Neural cell (in vitro differentiated cells): ENCODE measurements at regions not wholly inside any gene's neighbourhood (a gene's known extent, or its start where the extent isn't known, plus 50 kb on each side); places are given as distances from the start of the nearest gene placed in this dataset.
"Not testable (repeated sequence)": the region's sequence is repeated elsewhere in the genome, so short reads cannot be mapped to it uniquely, and the experiment has no call there.

ENCODE experiments used
- H2AFZ ChIP-seq: fragments of 200-600, 300-800 bp; sonication (generic), shearing (Covaris generic); 2 replicates; pipeline ENCODE4 v1.6.0; 2014; ENCODE audit warnings: low read depth, mild to moderate bottlenecking, antibody characterized with exemption, low read length, moderate library complexity
- H3F3A ChIP-seq: fragments of 200-600 bp; shearing (Covaris generic); 2 replicates; pipeline ENCODE4 v1.6.1; 2016; ENCODE audit warnings: mild to moderate bottlenecking, moderate library complexity, mixed read lengths, antibody characterized with exemption, low read length; ENCODE audit not compliant: insufficient read depth, poor library complexity, severe bottlenecking
- H3K27ac ChIP-seq: fragments of 200-600, 300-800 bp; sonication (generic), shearing (Covaris generic); 2 replicates; pipeline ENCODE4 v1.5.1; 2014; ENCODE audit warnings: mild to moderate bottlenecking, low read length, moderate library complexity
- H3K27me3 ChIP-seq: fragments of 300-800, 200-600 bp; sonication (generic), shearing (Covaris generic); 2 replicates; pipeline ENCODE4 v1.6.0; 2014; ENCODE audit warnings: mild to moderate bottlenecking, low read depth, low read length, moderate library complexity; ENCODE audit not compliant: insufficient read depth
- H3K36me3 ChIP-seq: fragments of 300-800, 200-600 bp; sonication (generic), shearing (Covaris generic); 2 replicates; pipeline ENCODE4 v1.5.1; 2014; ENCODE audit warnings: mild to moderate bottlenecking, antibody characterized with exemption, low read length, moderate library complexity; ENCODE audit not compliant: insufficient read depth
- H3K4me2 ChIP-seq: fragments of 300-800, 200-600 bp; sonication (generic), shearing (Covaris generic); 2 replicates; pipeline ENCODE4 v1.6.0; 2014; ENCODE audit warnings: mild to moderate bottlenecking, low read length
- H3K4me3 ChIP-seq: fragments of 300-800, 200-600 bp; sonication (generic), shearing (Covaris generic); 2 replicates; pipeline ENCODE4 v1.5.1; 2014; ENCODE audit warnings: mild to moderate bottlenecking, low read length, moderate library complexity
- H3K79me2 ChIP-seq: fragments of 200-600 bp; shearing (Covaris generic); replicated peaks from 2 replicates; pipeline ENCODE4 v1.6.0; 2014; ENCODE audit warnings: mild to moderate bottlenecking, low read length, moderate library complexity; ENCODE audit not compliant: insufficient read depth
- H3K9ac ChIP-seq: fragments of 300-800, 200-600 bp; sonication (generic), shearing (Covaris generic); 2 replicates; pipeline ENCODE4 v1.6.1; 2016; ENCODE audit warnings: mild to moderate bottlenecking, low read length, mixed read lengths
- H3K9me2 ChIP-seq: fragments of 200-600 bp; shearing (Covaris generic); 2 replicates; pipeline ENCODE4 v1.6.1; 2016; ENCODE audit warnings: mild to moderate bottlenecking, low read length, mixed read lengths; ENCODE audit not compliant: insufficient read depth
- H3K9me3 ChIP-seq: fragments of 200-600, 300-800 bp; sonication (generic), shearing (Covaris generic); 2 replicates; pipeline ENCODE4 v1.6.1; 2016; ENCODE audit warnings: mild to moderate bottlenecking, mixed run types, low read length, moderate library complexity, mixed read lengths
- H4K20me1 ChIP-seq: fragments of 200-600 bp; shearing (Covaris generic); 2 replicates; pipeline ENCODE4 v1.6.1; 2016; ENCODE audit warnings: mild to moderate bottlenecking, mixed run types; ENCODE audit not compliant: insufficient read depth
- CTCF ChIP-seq: fragments of 450-650 bp; IDR thresholded peaks from 2 replicates; pipeline ENCODE4 v1.5.1; 2014; ENCODE audit warnings: antibody characterized with exemption, mild to moderate bottlenecking, moderate library complexity; ENCODE audit not compliant: poor library complexity, severe bottlenecking
- EP300 ChIP-seq: fragments of 450-650 bp; conservative IDR thresholded peaks from 2 replicates; pipeline ENCODE4 v1.6.1; 2014; ENCODE audit warnings: antibody characterized with exemption, mild to moderate bottlenecking, moderate library complexity; ENCODE audit not compliant: poor library complexity, severe bottlenecking
- EZH2 ChIP-seq: fragments of 200-600, 300-800 bp; shearing (Covaris generic), sonication (generic); IDR thresholded peaks from 2 replicates; pipeline ENCODE4 v1.6.1; 2014; ENCODE audit warnings: antibody characterized with exemption, low read length, borderline replicate concordance, mild to moderate bottlenecking; ENCODE audit not compliant: insufficient read depth, poor library complexity, severe bottlenecking
- MXI1 ChIP-seq: fragments of 450-650 bp; conservative IDR thresholded peaks from 2 replicates; pipeline ENCODE4 v1.6.1; 2014; ENCODE audit warnings: antibody characterized with exemption, mild to moderate bottlenecking; ENCODE audit not compliant: poor library complexity, severe bottlenecking
- POLR2AphosphoS5 ChIP-seq: IDR thresholded peaks from 2 replicates; pipeline ENCODE4 v1.6.1; 2012
- RAD21 ChIP-seq: fragments of 450-650 bp; conservative IDR thresholded peaks from 2 replicates; pipeline ENCODE4 v1.6.1; 2014; ENCODE audit warnings: antibody characterized with exemption, mild to moderate bottlenecking, moderate library complexity
- REST ChIP-seq: IDR thresholded peaks from 2 replicates; pipeline ENCODE4 v1.6.1; 2012; ENCODE audit warnings: borderline replicate concordance
- SMC3 ChIP-seq: fragments of 450-650 bp; conservative IDR thresholded peaks from 2 replicates; pipeline ENCODE4 v1.6.1; 2014; ENCODE audit warnings: antibody characterized with exemption, mild to moderate bottlenecking, moderate library complexity; ENCODE audit not compliant: poor library complexity
- TAF1 ChIP-seq: IDR thresholded peaks from 2 replicates; pipeline ENCODE4 v1.6.1; 2012; ENCODE audit warnings: low read depth

DNA sequence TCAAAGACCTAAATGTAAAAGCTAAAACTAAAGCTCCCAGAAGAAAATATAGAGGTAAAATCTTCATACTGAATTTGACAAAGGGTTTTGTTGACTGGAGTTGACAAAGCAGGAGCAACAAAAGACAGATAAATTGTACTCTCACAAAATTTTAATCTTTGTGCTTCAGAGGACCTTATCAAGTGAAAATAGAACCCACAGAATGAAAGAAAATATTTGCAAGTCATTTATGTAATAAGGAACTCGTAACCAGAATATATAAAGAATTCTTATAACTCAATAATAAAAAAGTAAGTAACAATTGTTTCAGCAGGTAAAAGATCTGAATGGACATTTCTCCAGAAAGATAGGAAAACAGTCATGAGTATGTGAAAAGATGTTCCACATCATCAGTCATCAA lies 62.0 kb upstream of the SRRM3 start:
- Histone ChIP-seq H3K9me2 (no peaks in the 10 kb centered on the region), H3K9ac (no peak overlapping the region), H3F3A (no peaks in the 10 kb centered on the region), H3K36me3 (no peaks in the 10 kb centered on the region), H3K79me2 (no peaks in the 10 kb centered on the region), H2AFZ (no peak overlapping the region), H4K20me1 (no peaks in the 10 kb centered on the region), H3K4me3 (no peak overlapping the region), H3K4me2 (no peak overlapping the region), H3K27ac (no peak overlapping the region), H3K27me3 (no peaks in the 10 kb centered on the region), H3K9me3 (no peaks in the 10 kb centered on the region)
- no peak for TF ChIP-seq RAD21
- no peak for TF ChIP-seq EZH2
- TF ChIP-seq REST, result no peak
- no peak for TF ChIP-seq MXI1
- no peak for TF ChIP-seq SMC3
- TF ChIP-seq TAF1, result no peak
- TF ChIP-seq CTCF, result no peak
- no peak for TF ChIP-seq POLR2AphosphoS5
- TF ChIP-seq EP300, result no peak

DNA sequence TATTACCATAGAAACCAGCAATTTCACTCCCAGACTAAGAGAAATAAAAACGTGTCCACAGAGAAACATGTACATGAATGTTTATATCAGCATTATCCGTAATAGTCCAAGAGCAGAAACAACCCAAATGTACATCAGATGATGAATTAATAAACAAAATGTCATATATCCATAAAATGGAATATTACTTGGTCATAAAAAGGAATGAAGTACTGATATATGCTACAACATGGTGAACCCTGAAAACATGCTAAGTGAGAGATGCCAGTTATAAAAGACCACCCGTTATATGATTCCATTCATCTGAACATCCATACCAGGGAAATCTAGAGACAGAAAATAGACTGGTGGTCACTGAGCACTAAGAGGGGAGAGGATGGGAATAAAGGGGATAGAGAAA lies 61.4 kb upstream of the SRRM3 start:
- not testable (repeated sequence) for H3K27me3 ChIP-seq

DNA sequence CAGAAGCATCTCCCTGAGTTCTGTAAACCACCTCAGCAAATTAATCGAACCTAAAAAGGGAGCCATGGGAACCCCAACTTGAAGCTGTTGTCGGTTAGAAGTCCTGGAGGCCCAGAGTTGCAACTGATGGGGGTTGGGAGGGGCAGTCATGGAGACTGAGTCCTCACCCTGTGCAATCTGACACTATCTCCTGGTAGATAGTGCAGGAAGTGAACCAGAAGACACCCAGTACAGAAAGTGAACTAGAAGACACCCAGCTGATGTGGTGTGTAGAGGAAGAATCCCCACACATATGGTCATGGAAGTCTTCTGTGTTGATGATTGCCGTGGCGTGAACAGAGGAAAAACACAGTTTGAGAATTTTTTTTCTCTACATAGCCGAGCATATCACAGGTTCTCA lies 58.8 kb upstream of the SRRM3 start:
- Histone ChIP-seq H3K9me2 (no peaks in the 10 kb centered on the region), H3K9ac (no peak overlapping the region), H4K20me1 (no peaks in the 10 kb centered on the region), H3K27ac (no peak overlapping the region), H3K4me3 (no peak overlapping the region), H3K9me3 (no peaks in the 10 kb centered on the region), H2AFZ (no peak overlapping the region), H3F3A (no peaks in the 10 kb centered on the region), H3K27me3 (no peaks in the 10 kb centered on the region), H3K36me3 (no peaks in the 10 kb centered on the region), H3K79me2 (no peaks in the 10 kb centered on the region), H3K4me2 (no peak overlapping the region)
- TF ChIP-seq EZH2 (no peak), SMC3 (no peak), EP300 (no peak), POLR2AphosphoS5 (no peak), MXI1 (no peak), TAF1 (no peak), RAD21 (no peak), CTCF (no peak), REST (no peak)

More for the DNA sequence above, 61.4 kb upstream of the SRRM3 start:
- H3K79me2 ChIP-seq, H3F3A ChIP-seq, H3K27ac ChIP-seq, H3K9me2 ChIP-seq, H3K36me3 ChIP-seq, H3K4me2 ChIP-seq, H3K9ac ChIP-seq, H2AFZ ChIP-seq, H3K9me3 ChIP-seq, H3K4me3 ChIP-seq, H4K20me1 ChIP-seq: not testable (repeated sequence)
